ENCODE measurements at regions not wholly inside any gene's neighbourhood (a gene's known extent, or its start where the extent isn't known, plus 50 kb on each side); places are given as distances from the start of the nearest gene placed in this dataset.

GRCh38 chr6:44020664-44021425 lies 106.4 kb downstream of the MRPL14 start:
- no peak for TF ChIP-seq ELF4 (IDR thresholded peaks at IDR 0.05)
- TF ChIP-seq FOXK2 (IDR thresholded peaks at IDR 0.05), result no peak
- TF ChIP-seq SP1 (IDR thresholded peaks at IDR 0.05), result no peak
- no peak for TF ChIP-seq BHLHE40 (IDR thresholded peaks at IDR 0.05; ENCODE audit: borderline replicate concordance)
- no peak for TF ChIP-seq CTBP1 (IDR thresholded peaks at IDR 0.05; ENCODE audit: borderline replicate concordance)
- TF ChIP-seq PKNOX1 (IDR thresholded peaks at IDR 0.05), result no peak
- TF ChIP-seq ZNF384 (IDR thresholded peaks at IDR 0.05), result no peak
- TF ChIP-seq FOXM1 (IDR thresholded peaks at IDR 0.05; ENCODE audit: borderline replicate concordance), result no peak
- no peak for TF ChIP-seq L3MBTL2 (conservative IDR thresholded peaks at IDR 0.05)
- TF ChIP-seq TARDBP (IDR thresholded peaks at IDR 0.05), result no peak
- TF ChIP-seq ARNT (IDR thresholded peaks at IDR 0.05), result no peak
- no peak for TF ChIP-seq HDGF (IDR thresholded peaks at IDR 0.05; ENCODE audit: borderline replicate concordance)
